H9 (cell line): ENCODE measurements at regions not wholly inside any gene's neighbourhood (a gene's known extent, or its start where the extent isn't known, plus 50 kb on each side); places are given as distances from the start of the nearest gene placed in this dataset.

Experiments
- DNase-seq: peaks from one replicate; pipeline ENCODE4 v3.0.0-alpha.2; 2017
- H2AFZ ChIP-seq: one replicate; pipeline ENCODE4 v1.6.1; 2013; ENCODE audit warnings: mild to moderate bottlenecking, low read length, control low read depth, moderate library complexity
- H2AK5ac ChIP-seq: 2 replicates; pipeline ENCODE4 v1.6.1; 2013; ENCODE audit warnings: low read length, control low read depth, mixed read lengths; ENCODE audit not compliant: insufficient read length
- H2BK120ac ChIP-seq: one replicate; pipeline ENCODE4 v1.6.1; 2013; ENCODE audit warnings: low read depth, mild to moderate bottlenecking, low read length, control low read depth, inconsistent platforms; ENCODE audit not compliant: poor library complexity, severe bottlenecking
- H2BK12ac ChIP-seq: 2 replicates; pipeline ENCODE4 v1.6.1; 2013; ENCODE audit warnings: low read length, control low read depth, mixed read lengths, low read depth; ENCODE audit not compliant: insufficient read length
- H2BK15ac ChIP-seq: 2 replicates; pipeline ENCODE4 v1.6.1; 2013; ENCODE audit warnings: low read depth, low read length, control low read depth
- H2BK20ac ChIP-seq: one replicate; pipeline ENCODE4 v1.6.1; 2013; ENCODE audit warnings: low read depth, mild to moderate bottlenecking, low read length, control low read depth, inconsistent platforms; ENCODE audit not compliant: poor library complexity, severe bottlenecking
- H2BK5ac ChIP-seq: 2 replicates; pipeline ENCODE4 v1.6.1; 2013; ENCODE audit warnings: low read length, control low read depth, mixed read lengths; ENCODE audit not compliant: insufficient read length
- H3K14ac ChIP-seq: 2 replicates; pipeline ENCODE4 v1.6.1; 2013; ENCODE audit warnings: low read length, control low read depth; ENCODE audit not compliant: insufficient read depth
- H3K18ac ChIP-seq: 2 replicates; pipeline ENCODE4 v1.6.1; 2013; ENCODE audit warnings: low read depth, mild to moderate bottlenecking, mixed read lengths, low read length, control low read depth; ENCODE audit not compliant: insufficient read length
- H3K23ac ChIP-seq: 2 replicates; pipeline ENCODE4 v1.6.1; 2013; ENCODE audit warnings: low read length, control low read depth, mixed read lengths, low read depth; ENCODE audit not compliant: insufficient read length
- H3K23me2 ChIP-seq: 2 replicates; pipeline ENCODE4 v1.6.1; 2013; ENCODE audit warnings: low read depth, mild to moderate bottlenecking, mixed read lengths, low read length, control low read depth; ENCODE audit not compliant: insufficient read length, poor library complexity, severe bottlenecking
- H3K27ac ChIP-seq: 2 replicates; pipeline ENCODE4 v1.5.1; 2013; ENCODE audit warnings: low read length, control low read depth, mixed read lengths, low read depth; ENCODE audit not compliant: insufficient read length
- H3K27me3 ChIP-seq: 2 replicates; pipeline ENCODE4 v1.6.1; 2013; ENCODE audit warnings: low read length, control low read depth, inconsistent platforms; ENCODE audit not compliant: insufficient read depth
- H3K4ac ChIP-seq: 2 replicates; pipeline ENCODE4 v1.6.1; 2013; ENCODE audit warnings: low read depth, mild to moderate bottlenecking, control low read depth, inconsistent platforms, low read length, moderate library complexity
- H3K4me1 ChIP-seq: 2 replicates; pipeline ENCODE4 v1.6.1; 2013; ENCODE audit warnings: low read length, control low read depth, inconsistent platforms; ENCODE audit not compliant: insufficient read depth
- H3K4me2 ChIP-seq: 2 replicates; pipeline ENCODE4 v1.6.1; 2013; ENCODE audit warnings: low read length, control low read depth, mixed read lengths; ENCODE audit not compliant: insufficient read length, insufficient read depth
- H3K56ac ChIP-seq: 2 replicates; pipeline ENCODE4 v1.6.1; 2013; ENCODE audit warnings: low read depth, mild to moderate bottlenecking, mixed read lengths, low read length, control low read depth; ENCODE audit not compliant: insufficient read length
- H3K79me1 ChIP-seq: 2 replicates; pipeline ENCODE4 v1.6.1; 2013; ENCODE audit warnings: low read depth, mild to moderate bottlenecking, moderate library complexity, low read length, control low read depth, inconsistent platforms; ENCODE audit not compliant: insufficient read depth, poor library complexity, severe bottlenecking
- H3K79me2 ChIP-seq: 2 replicates; pipeline ENCODE4 v1.6.1; 2013; ENCODE audit warnings: low read length, control low read depth, inconsistent platforms; ENCODE audit not compliant: insufficient read depth
- H3K9ac ChIP-seq: 2 replicates; pipeline ENCODE4 v1.6.1; 2013; ENCODE audit warnings: low read length, control low read depth, mixed read lengths; ENCODE audit not compliant: insufficient read length; ENCODE audit errors: extremely low read depth
- H3K9me3 ChIP-seq: one replicate; pipeline ENCODE4 v1.6.1; 2013; ENCODE audit warnings: low read depth, low read length, inconsistent platforms; ENCODE audit not compliant: control insufficient read depth
- H3T11ph ChIP-seq: one replicate; pipeline ENCODE4 v1.6.1; 2013; ENCODE audit warnings: mild to moderate bottlenecking, low read length, control low read depth, inconsistent platforms
- H4K20me1 ChIP-seq: one replicate; pipeline ENCODE4 v1.6.1; 2013; ENCODE audit not compliant: control insufficient read depth, insufficient read length, insufficient read depth
- H4K5ac ChIP-seq: 2 replicates; pipeline ENCODE4 v1.6.1; 2013; ENCODE audit warnings: low read depth, mild to moderate bottlenecking, mixed read lengths, low read length, control low read depth; ENCODE audit not compliant: insufficient read length
- H4K8ac ChIP-seq: replicated peaks from 2 replicates; pipeline ENCODE4 v1.6.1; 2013; ENCODE audit warnings: low read length, control low read depth, mixed read lengths, low read depth; ENCODE audit not compliant: insufficient read length
- H4K91ac ChIP-seq: 2 replicates; pipeline ENCODE4 v1.6.1; 2013; ENCODE audit warnings: low read depth, mild to moderate bottlenecking, moderate library complexity, mixed read lengths, low read length, control low read depth; ENCODE audit not compliant: insufficient read length
- H3K27ac Mint-ChIP-seq, 3 experiments: 2 replicates in 2 of 3; 3 replicates in 1 of 3; pipeline ENCODE4 v1.8.0; 2020 to 2021; ENCODE audit warnings: mixed read lengths in 3 of 3, mild to moderate bottlenecking in 1 of 3, moderate library complexity in 1 of 3
- H3K27me3 Mint-ChIP-seq: 2 replicates; pipeline ENCODE4 v1.8.0; 2021; ENCODE audit warnings: low read depth, mild to moderate bottlenecking, moderate library complexity, mixed read lengths
- H3K36me3 Mint-ChIP-seq, 3 experiments: 2 replicates in 2 of 3; 3 replicates in 1 of 3; pipeline ENCODE4 v1.8.0; 2020 to 2021; ENCODE audit warnings: low read depth in 3 of 3, mixed read lengths in 3 of 3; ENCODE audit not compliant: insufficient read depth in 1 of 3
- H3K4me1 Mint-ChIP-seq, 2 experiments: 2 replicates each; pipeline ENCODE4 v1.8.0; 2020; ENCODE audit warnings: mixed read lengths in 2 of 2
- H3K4me3 Mint-ChIP-seq, 2 experiments: 2 replicates in 1 of 2; 3 replicates in 1 of 2; pipeline ENCODE4 v1.8.0; 2020 to 2021; ENCODE audit warnings: mild to moderate bottlenecking in 2 of 2, mixed read lengths in 2 of 2, moderate library complexity in 1 of 2
- H3K9me3 Mint-ChIP-seq, 2 experiments: 2 replicates in 1 of 2; 3 replicates in 1 of 2; pipeline ENCODE4 v1.8.0; 2020; ENCODE audit warnings: mild to moderate bottlenecking in 2 of 2, mixed read lengths in 2 of 2, moderate library complexity in 1 of 2
- WGBS: extraction: QIAGEN DNeasy Blood & Tissue Kit; methylation state at CpG from one replicate; pipeline ENCODE4 v1.1.7; 2013; ENCODE audit warnings: missing lambda C conversion rate, low lambda C conversion rate, mixed read lengths; ENCODE audit not compliant: insufficient read length; ENCODE audit errors: extremely low coverage; 5-methylcytosine and 5-hydroxymethylcytosine counted together
- TF ChIP-seq, protein P1 (sequence below): fragments of 200-600 bp; sonication (generic); conservative IDR thresholded peaks from 3 replicates; pipeline ENCODE4 v1.8.0; 2021; ENCODE audit warnings: antibody characterized with exemption, mild to moderate bottlenecking

DNA sequence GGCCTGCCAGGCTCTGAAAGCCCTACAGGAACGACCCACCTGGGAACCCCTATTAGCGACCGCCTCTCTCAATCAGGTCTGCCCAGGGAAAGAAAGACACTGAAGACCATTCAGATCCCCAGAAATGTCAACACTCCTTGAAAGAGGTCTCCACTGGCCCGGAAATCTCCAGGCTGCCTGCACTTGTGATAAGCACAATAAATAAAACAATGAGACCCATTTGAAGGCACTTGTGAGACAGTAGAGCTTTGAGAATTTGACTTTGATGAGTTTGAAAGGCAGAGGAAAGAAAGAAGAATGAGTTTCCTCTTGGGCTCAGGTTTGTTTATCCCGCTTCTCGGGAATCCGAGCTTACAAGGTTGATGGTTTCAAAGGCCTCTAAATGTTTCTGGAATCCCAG lies 416.3 kb downstream of the BUD13 start:
- DNase-seq = no peak
- no peak overlapping the region for H3K18ac ChIP-seq
- no peak overlapping the region for H2BK120ac ChIP-seq
- no peaks in the 10 kb centered on the region for H3K9me3 ChIP-seq
- no peaks in the 10 kb centered on the region for H4K20me1 ChIP-seq
- H2AFZ ChIP-seq = no peak overlapping the region
- peaks cover 5% of the 10 kb centered on the region; the same call in 1 of the 2 replicates for H3K27me3 Mint-ChIP-seq
- no peaks in the 10 kb centered on the region for H3K4me1 ChIP-seq
- H2BK5ac ChIP-seq = no peak overlapping the region
- H2AK5ac ChIP-seq = no peak overlapping the region
- no peaks in the 10 kb centered on the region for H3K27me3 ChIP-seq
- no peak overlapping the region for H2BK12ac ChIP-seq
- H2BK15ac ChIP-seq = no peak overlapping the region
- peaks cover 0 to 6% (median 0%) of the 10 kb centered on the region in 3 experiments; a peak in 1 of 7 replicates for H3K36me3 Mint-ChIP-seq
- no CpG with 5 or more reads among the region's 7 CpGs for WGBS
- TF ChIP-seq, protein P1, sequence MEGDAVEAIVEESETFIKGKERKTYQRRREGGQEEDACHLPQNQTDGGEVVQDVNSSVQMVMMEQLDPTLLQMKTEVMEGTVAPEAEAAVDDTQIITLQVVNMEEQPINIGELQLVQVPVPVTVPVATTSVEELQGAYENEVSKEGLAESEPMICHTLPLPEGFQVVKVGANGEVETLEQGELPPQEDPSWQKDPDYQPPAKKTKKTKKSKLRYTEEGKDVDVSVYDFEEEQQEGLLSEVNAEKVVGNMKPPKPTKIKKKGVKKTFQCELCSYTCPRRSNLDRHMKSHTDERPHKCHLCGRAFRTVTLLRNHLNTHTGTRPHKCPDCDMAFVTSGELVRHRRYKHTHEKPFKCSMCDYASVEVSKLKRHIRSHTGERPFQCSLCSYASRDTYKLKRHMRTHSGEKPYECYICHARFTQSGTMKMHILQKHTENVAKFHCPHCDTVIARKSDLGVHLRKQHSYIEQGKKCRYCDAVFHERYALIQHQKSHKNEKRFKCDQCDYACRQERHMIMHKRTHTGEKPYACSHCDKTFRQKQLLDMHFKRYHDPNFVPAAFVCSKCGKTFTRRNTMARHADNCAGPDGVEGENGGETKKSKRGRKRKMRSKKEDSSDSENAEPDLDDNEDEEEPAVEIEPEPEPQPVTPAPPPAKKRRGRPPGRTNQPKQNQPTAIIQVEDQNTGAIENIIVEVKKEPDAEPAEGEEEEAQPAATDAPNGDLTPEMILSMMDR = no peak
- H3K9me3 Mint-ChIP-seq = no peaks in the 10 kb centered on the region; a peak in 1 of 5 replicates
- no peak overlapping the region for H3K14ac ChIP-seq
- H3K23ac ChIP-seq = no peak overlapping the region
- no peak overlapping the region for H3T11ph ChIP-seq
- no peak overlapping the region for H4K91ac ChIP-seq
- H3K4ac ChIP-seq = no peak overlapping the region
- H3K79me2 ChIP-seq = no peaks in the 10 kb centered on the region
- H2BK20ac ChIP-seq = no peak overlapping the region
- no peaks in the 10 kb centered on the region for H3K23me2 ChIP-seq
- no peaks in the 10 kb centered on the region for H3K79me1 ChIP-seq
- no peak overlapping the region for H4K8ac ChIP-seq
- no peak overlapping the region for H4K5ac ChIP-seq
- H3K56ac ChIP-seq = no peak overlapping the region
- H3K27ac Mint-ChIP-seq = no peak overlapping the region
- H3K9ac ChIP-seq = no peak overlapping the region
- no peak overlapping the region for H3K27ac ChIP-seq
- no peak overlapping the region for H3K4me3 Mint-ChIP-seq
- H3K4me2 ChIP-seq = no peak overlapping the region
- H3K4me1 Mint-ChIP-seq = peaks cover 11 to 30% of the 10 kb centered on the region in 2 experiments
